H9 (cell line): ENCODE measurements at regions not wholly inside any gene's neighbourhood (a gene's known extent, or its start where the extent isn't known, plus 50 kb on each side); places are given as distances from the start of the nearest gene placed in this dataset.

Source experiments
- DNase-seq: peaks from one replicate; pipeline ENCODE4 v3.0.0-alpha.2; 2017
- H2AFZ ChIP-seq: one replicate; pipeline ENCODE4 v1.6.1; 2013; ENCODE audit warnings: mild to moderate bottlenecking, low read length, control low read depth, moderate library complexity
- H2AK5ac ChIP-seq: 2 replicates; pipeline ENCODE4 v1.6.1; 2013; ENCODE audit warnings: low read length, control low read depth, mixed read lengths; ENCODE audit not compliant: insufficient read length
- H2BK120ac ChIP-seq: one replicate; pipeline ENCODE4 v1.6.1; 2013; ENCODE audit warnings: low read depth, mild to moderate bottlenecking, low read length, control low read depth, inconsistent platforms; ENCODE audit not compliant: poor library complexity, severe bottlenecking
- H2BK12ac ChIP-seq: 2 replicates; pipeline ENCODE4 v1.6.1; 2013; ENCODE audit warnings: low read length, control low read depth, mixed read lengths, low read depth; ENCODE audit not compliant: insufficient read length
- H2BK15ac ChIP-seq: 2 replicates; pipeline ENCODE4 v1.6.1; 2013; ENCODE audit warnings: low read depth, low read length, control low read depth
- H2BK20ac ChIP-seq: one replicate; pipeline ENCODE4 v1.6.1; 2013; ENCODE audit warnings: low read depth, mild to moderate bottlenecking, low read length, control low read depth, inconsistent platforms; ENCODE audit not compliant: poor library complexity, severe bottlenecking
- H2BK5ac ChIP-seq: 2 replicates; pipeline ENCODE4 v1.6.1; 2013; ENCODE audit warnings: low read length, control low read depth, mixed read lengths; ENCODE audit not compliant: insufficient read length
- H3K14ac ChIP-seq: 2 replicates; pipeline ENCODE4 v1.6.1; 2013; ENCODE audit warnings: low read length, control low read depth; ENCODE audit not compliant: insufficient read depth
- H3K18ac ChIP-seq: 2 replicates; pipeline ENCODE4 v1.6.1; 2013; ENCODE audit warnings: low read depth, mild to moderate bottlenecking, mixed read lengths, low read length, control low read depth; ENCODE audit not compliant: insufficient read length
- H3K23ac ChIP-seq: 2 replicates; pipeline ENCODE4 v1.6.1; 2013; ENCODE audit warnings: low read length, control low read depth, mixed read lengths, low read depth; ENCODE audit not compliant: insufficient read length
- H3K23me2 ChIP-seq: 2 replicates; pipeline ENCODE4 v1.6.1; 2013; ENCODE audit warnings: low read depth, mild to moderate bottlenecking, mixed read lengths, low read length, control low read depth; ENCODE audit not compliant: insufficient read length, poor library complexity, severe bottlenecking
- H3K27ac ChIP-seq: 2 replicates; pipeline ENCODE4 v1.5.1; 2013; ENCODE audit warnings: low read length, control low read depth, mixed read lengths, low read depth; ENCODE audit not compliant: insufficient read length
- H3K27me3 ChIP-seq: 2 replicates; pipeline ENCODE4 v1.6.1; 2013; ENCODE audit warnings: low read length, control low read depth, inconsistent platforms; ENCODE audit not compliant: insufficient read depth
- H3K4ac ChIP-seq: 2 replicates; pipeline ENCODE4 v1.6.1; 2013; ENCODE audit warnings: low read depth, mild to moderate bottlenecking, control low read depth, inconsistent platforms, low read length, moderate library complexity
- H3K4me1 ChIP-seq: 2 replicates; pipeline ENCODE4 v1.6.1; 2013; ENCODE audit warnings: low read length, control low read depth, inconsistent platforms; ENCODE audit not compliant: insufficient read depth
- H3K4me2 ChIP-seq: 2 replicates; pipeline ENCODE4 v1.6.1; 2013; ENCODE audit warnings: low read length, control low read depth, mixed read lengths; ENCODE audit not compliant: insufficient read length, insufficient read depth
- H3K56ac ChIP-seq: 2 replicates; pipeline ENCODE4 v1.6.1; 2013; ENCODE audit warnings: low read depth, mild to moderate bottlenecking, mixed read lengths, low read length, control low read depth; ENCODE audit not compliant: insufficient read length
- H3K79me1 ChIP-seq: 2 replicates; pipeline ENCODE4 v1.6.1; 2013; ENCODE audit warnings: low read depth, mild to moderate bottlenecking, moderate library complexity, low read length, control low read depth, inconsistent platforms; ENCODE audit not compliant: insufficient read depth, poor library complexity, severe bottlenecking
- H3K79me2 ChIP-seq: 2 replicates; pipeline ENCODE4 v1.6.1; 2013; ENCODE audit warnings: low read length, control low read depth, inconsistent platforms; ENCODE audit not compliant: insufficient read depth
- H3K9ac ChIP-seq: 2 replicates; pipeline ENCODE4 v1.6.1; 2013; ENCODE audit warnings: low read length, control low read depth, mixed read lengths; ENCODE audit not compliant: insufficient read length; ENCODE audit errors: extremely low read depth
- H3K9me3 ChIP-seq: one replicate; pipeline ENCODE4 v1.6.1; 2013; ENCODE audit warnings: low read depth, low read length, inconsistent platforms; ENCODE audit not compliant: control insufficient read depth
- H3T11ph ChIP-seq: one replicate; pipeline ENCODE4 v1.6.1; 2013; ENCODE audit warnings: mild to moderate bottlenecking, low read length, control low read depth, inconsistent platforms
- H4K20me1 ChIP-seq: one replicate; pipeline ENCODE4 v1.6.1; 2013; ENCODE audit not compliant: control insufficient read depth, insufficient read length, insufficient read depth
- H4K5ac ChIP-seq: 2 replicates; pipeline ENCODE4 v1.6.1; 2013; ENCODE audit warnings: low read depth, mild to moderate bottlenecking, mixed read lengths, low read length, control low read depth; ENCODE audit not compliant: insufficient read length
- H4K8ac ChIP-seq: replicated peaks from 2 replicates; pipeline ENCODE4 v1.6.1; 2013; ENCODE audit warnings: low read length, control low read depth, mixed read lengths, low read depth; ENCODE audit not compliant: insufficient read length
- H4K91ac ChIP-seq: 2 replicates; pipeline ENCODE4 v1.6.1; 2013; ENCODE audit warnings: low read depth, mild to moderate bottlenecking, moderate library complexity, mixed read lengths, low read length, control low read depth; ENCODE audit not compliant: insufficient read length
- H3K27ac Mint-ChIP-seq, 3 experiments: 2 replicates in 2 of 3; 3 replicates in 1 of 3; pipeline ENCODE4 v1.8.0; 2020 to 2021; ENCODE audit warnings: mixed read lengths in 3 of 3, mild to moderate bottlenecking in 1 of 3, moderate library complexity in 1 of 3
- H3K27me3 Mint-ChIP-seq: 2 replicates; pipeline ENCODE4 v1.8.0; 2021; ENCODE audit warnings: low read depth, mild to moderate bottlenecking, moderate library complexity, mixed read lengths
- H3K36me3 Mint-ChIP-seq, 3 experiments: 2 replicates in 2 of 3; 3 replicates in 1 of 3; pipeline ENCODE4 v1.8.0; 2020 to 2021; ENCODE audit warnings: low read depth in 3 of 3, mixed read lengths in 3 of 3; ENCODE audit not compliant: insufficient read depth in 1 of 3
- H3K4me1 Mint-ChIP-seq, 2 experiments: 2 replicates each; pipeline ENCODE4 v1.8.0; 2020; ENCODE audit warnings: mixed read lengths in 2 of 2
- H3K4me3 Mint-ChIP-seq, 2 experiments: 2 replicates in 1 of 2; 3 replicates in 1 of 2; pipeline ENCODE4 v1.8.0; 2020 to 2021; ENCODE audit warnings: mild to moderate bottlenecking in 2 of 2, mixed read lengths in 2 of 2, moderate library complexity in 1 of 2
- H3K9me3 Mint-ChIP-seq, 2 experiments: 2 replicates in 1 of 2; 3 replicates in 1 of 2; pipeline ENCODE4 v1.8.0; 2020; ENCODE audit warnings: mild to moderate bottlenecking in 2 of 2, mixed read lengths in 2 of 2, moderate library complexity in 1 of 2
- WGBS: extraction: QIAGEN DNeasy Blood & Tissue Kit; methylation state at CpG from one replicate; pipeline ENCODE4 v1.1.7; 2013; ENCODE audit warnings: missing lambda C conversion rate, low lambda C conversion rate, mixed read lengths; ENCODE audit not compliant: insufficient read length; ENCODE audit errors: extremely low coverage; 5-methylcytosine and 5-hydroxymethylcytosine counted together
- TF ChIP-seq, protein P1 (sequence below): fragments of 200-600 bp; sonication (generic); conservative IDR thresholded peaks from 3 replicates; pipeline ENCODE4 v1.8.0; 2021; ENCODE audit warnings: antibody characterized with exemption, mild to moderate bottlenecking

DNA sequence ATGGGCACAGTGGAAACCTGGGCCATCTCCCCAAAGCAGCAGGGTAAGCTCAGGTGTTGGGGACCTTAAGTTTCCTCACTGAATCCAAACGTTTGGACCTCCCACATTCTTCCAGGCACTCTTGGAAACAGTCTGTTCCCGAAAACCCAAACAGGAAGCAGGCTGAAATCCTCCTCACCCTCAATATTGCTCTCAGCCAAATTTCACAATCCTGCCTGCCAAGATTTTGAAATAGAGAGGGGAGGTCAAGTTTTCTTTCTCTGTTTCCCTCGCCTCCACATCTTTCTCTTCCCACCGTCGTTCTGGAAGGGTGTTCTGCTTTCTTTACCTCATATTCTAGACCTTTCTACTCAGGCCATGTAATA, 392.0 kb upstream of the SASH1 start:
- Histone ChIP-seq H3K18ac (no peak overlapping the region), H2BK5ac (no peak overlapping the region), H2AK5ac (no peak overlapping the region), H3K56ac (no peak overlapping the region), H4K20me1 (no peaks in the 10 kb centered on the region), H3K9me3 (peaks cover 2% of the 10 kb centered on the region), H4K5ac (no peak overlapping the region), H2BK120ac (no peak overlapping the region), H2AFZ (no peak overlapping the region), H3K9ac (no peak overlapping the region), H2BK20ac (no peak overlapping the region), H3K14ac (no peak overlapping the region), H3K23me2 (no peaks in the 10 kb centered on the region), H4K8ac (no peak overlapping the region), H3K79me1 (no peaks in the 10 kb centered on the region), H3K27me3 (no peaks in the 10 kb centered on the region), H3K4ac (no peak overlapping the region), H3K4me2 (no peak overlapping the region), H3K23ac (no peak overlapping the region), H3K79me2 (no peaks in the 10 kb centered on the region), H4K91ac (no peak overlapping the region), H3K27ac (no peak overlapping the region), H3K4me1 (no peaks in the 10 kb centered on the region), H2BK12ac (no peak overlapping the region), H3T11ph (no peak overlapping the region), H2BK15ac (no peak overlapping the region)
- Mint-ChIP-seq H3K4me3 (no peak overlapping the region), H3K36me3 (peaks cover under 1 to 7% (median 6%) of the 10 kb centered on the region in 3 experiments; a peak in 6 of 7 replicates), H3K27me3 (no peaks in the 10 kb centered on the region), H3K27ac (no peak overlapping the region; a peak in 1 of 7 replicates), H3K4me1 (no peaks in the 10 kb centered on the region), H3K9me3 (peaks cover 6% of the 10 kb centered on the region in 2 experiments)
- WGBS, result no CpG with 5 or more reads among the region's 5 CpGs
- DNase-seq, result no peak
- TF ChIP-seq, protein P1, sequence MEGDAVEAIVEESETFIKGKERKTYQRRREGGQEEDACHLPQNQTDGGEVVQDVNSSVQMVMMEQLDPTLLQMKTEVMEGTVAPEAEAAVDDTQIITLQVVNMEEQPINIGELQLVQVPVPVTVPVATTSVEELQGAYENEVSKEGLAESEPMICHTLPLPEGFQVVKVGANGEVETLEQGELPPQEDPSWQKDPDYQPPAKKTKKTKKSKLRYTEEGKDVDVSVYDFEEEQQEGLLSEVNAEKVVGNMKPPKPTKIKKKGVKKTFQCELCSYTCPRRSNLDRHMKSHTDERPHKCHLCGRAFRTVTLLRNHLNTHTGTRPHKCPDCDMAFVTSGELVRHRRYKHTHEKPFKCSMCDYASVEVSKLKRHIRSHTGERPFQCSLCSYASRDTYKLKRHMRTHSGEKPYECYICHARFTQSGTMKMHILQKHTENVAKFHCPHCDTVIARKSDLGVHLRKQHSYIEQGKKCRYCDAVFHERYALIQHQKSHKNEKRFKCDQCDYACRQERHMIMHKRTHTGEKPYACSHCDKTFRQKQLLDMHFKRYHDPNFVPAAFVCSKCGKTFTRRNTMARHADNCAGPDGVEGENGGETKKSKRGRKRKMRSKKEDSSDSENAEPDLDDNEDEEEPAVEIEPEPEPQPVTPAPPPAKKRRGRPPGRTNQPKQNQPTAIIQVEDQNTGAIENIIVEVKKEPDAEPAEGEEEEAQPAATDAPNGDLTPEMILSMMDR, result no peak
